ENCODE measurements at regions not wholly inside any gene's neighbourhood (a gene's known extent, or its start where the extent isn't known, plus 50 kb on each side); places are given as distances from the start of the nearest gene placed in this dataset.

- no peak for DNase-seq
Measured at GRCh38 chr10:31081937-31082840, 50.5 kb upstream of the ZNF438 start.

- DNase-seq = peak; percentile 85
Measured at GRCh38 chr10:31083765-31084184, 52.1 kb upstream of the ZNF438 start.

GRCh38 chr10:31087011-31087410 is 55.3 kb upstream of the ZNF438 start:
- DNase-seq = no peak

GRCh38 chr10:31087851-31088250 is 56.2 kb upstream of the ZNF438 start:
- no peak for DNase-seq

DNA sequence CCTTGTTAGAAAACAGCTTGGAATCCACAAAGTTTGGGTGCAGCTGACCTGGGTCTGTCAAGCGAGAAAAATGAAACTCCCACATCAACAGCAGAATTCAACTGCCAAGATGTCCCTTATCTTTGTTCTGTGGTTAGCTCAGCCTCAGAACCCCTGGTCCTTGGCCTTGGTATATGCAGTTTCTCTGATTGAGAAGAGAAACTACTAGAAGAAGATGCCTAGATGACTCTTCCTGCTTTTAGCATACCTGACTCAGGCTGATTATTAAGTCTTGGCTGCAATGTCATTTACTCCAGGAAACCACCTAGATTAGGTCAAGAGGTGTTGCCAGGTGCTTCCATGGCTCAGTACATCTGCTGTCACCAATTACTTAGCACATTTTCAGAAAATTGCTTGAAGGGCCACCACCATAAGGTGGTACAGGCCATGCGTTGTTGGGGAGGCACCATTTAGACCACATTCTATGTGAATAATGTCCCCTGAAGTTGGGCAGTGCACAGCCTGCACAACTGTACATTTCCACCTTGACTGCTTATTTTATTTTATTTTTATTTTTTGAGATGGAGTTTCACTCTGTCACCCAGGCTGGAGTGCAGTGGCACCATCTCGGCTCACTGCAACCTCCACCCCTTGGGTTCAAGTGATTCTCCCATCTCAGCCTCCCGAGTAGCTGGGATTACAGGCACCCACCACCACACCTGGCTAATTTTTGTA is 59.4 kb upstream of the ZNF438 start:
- no peak for DNase-seq

- no peak for DNase-seq
Measured at GRCh38 chr10:31095677-31096560, 64.3 kb upstream of the ZNF438 start.

DNA sequence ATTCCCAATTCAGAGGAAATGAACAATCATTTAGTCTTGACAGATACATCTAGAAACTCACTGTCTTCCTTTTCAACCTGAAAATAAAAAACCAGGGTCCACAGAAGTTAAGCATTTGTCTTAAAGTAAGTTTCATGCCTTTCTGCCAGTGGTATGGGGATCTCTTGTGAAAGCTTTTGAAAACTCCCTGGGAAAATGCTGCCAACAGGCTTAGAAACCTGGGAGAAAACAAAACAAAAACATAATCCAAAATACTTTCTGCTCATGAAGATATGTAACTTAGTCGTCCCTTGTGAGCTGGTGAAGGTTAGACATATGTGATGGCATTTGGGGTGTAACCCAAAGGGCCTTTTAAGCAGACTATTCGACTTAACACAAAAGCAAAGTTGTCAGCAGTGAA is 66.4 kb upstream of the ZNF438 start:
- DNase-seq = no peak

- DNase-seq = no peak
Measured at GRCh38 chr10:31099094-31099493, 67.4 kb upstream of the ZNF438 start.

DNA sequence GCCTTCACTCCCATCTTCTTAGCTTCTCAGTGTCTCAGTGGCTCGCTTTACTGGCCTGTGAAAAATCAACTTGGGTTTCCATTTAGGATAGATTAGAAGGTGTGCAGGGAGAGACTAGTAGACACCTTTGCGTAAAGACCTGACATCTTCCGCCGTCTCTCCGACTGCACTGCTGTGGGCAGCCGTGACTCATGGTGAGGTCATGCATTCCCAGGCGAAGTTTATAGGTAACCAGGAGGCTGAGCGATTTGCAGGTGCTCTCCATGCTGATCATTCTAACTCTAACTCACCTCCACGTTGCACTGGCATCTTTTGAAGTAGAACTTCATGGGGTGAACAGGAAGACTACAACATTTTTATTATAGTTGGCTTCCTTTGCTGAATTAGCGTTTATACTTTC is 68.0 kb upstream of the ZNF438 start:
- no peak for DNase-seq

DNA sequence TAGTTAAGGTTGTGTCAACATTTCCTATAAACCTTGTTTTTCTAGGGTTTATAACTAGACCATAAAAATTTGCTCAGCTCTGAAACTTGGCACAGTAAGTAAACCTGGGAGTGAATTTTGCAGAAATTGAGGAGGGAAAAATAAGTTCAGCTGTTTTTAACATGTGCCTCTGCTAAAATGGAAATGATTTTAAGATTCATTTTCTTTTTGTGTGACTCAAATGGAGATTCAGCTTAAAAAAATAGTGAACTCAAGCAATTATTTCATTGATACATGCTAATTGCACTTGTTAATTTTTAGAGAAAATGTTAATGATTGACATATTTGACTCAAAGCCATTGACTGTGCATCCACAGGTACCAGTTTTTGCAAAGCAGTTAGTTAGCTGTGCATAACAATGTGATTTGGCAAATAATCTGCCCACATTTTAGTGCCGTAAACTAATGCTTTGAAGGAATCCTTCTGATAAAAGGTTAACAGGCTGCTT is 68.5 kb upstream of the ZNF438 start:
- no peak for DNase-seq

- peak; percentile 61 for DNase-seq
Measured at GRCh38 chr10:31100662-31101061, 69.0 kb upstream of the ZNF438 start.

GRCh38 chr10:31101123-31101522 is 69.5 kb upstream of the ZNF438 start:
- DNase-seq = peak; percentile 73

- no peak for DNase-seq
Measured at GRCh38 chr10:31102421-31102820, 70.8 kb upstream of the ZNF438 start.

DNA sequence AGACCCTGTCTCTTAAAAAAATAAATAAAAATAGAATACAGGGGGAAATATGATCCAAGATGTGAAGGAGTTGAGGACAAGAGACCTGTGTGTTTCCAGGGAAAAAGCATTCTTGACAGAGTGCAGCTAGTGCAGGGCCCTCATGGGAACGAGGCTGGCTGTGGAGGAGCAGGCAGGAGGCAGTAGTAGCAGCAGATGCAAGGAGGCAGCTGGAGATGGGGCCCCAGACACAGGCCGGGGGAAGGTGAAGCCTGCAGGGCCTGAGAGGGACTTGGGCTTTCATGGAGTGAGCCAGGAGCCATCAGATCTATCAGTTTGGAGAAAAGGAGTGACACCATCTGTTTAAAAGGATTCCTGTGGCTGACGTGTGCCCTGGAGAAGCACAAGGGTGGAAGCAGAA is 71.4 kb upstream of the ZNF438 start:
- DNase-seq = no peak

GRCh38 chr10:31112961-31113360 is 81.3 kb upstream of the ZNF438 start:
- DNase-seq = no peak

GRCh38 chr10:31116226-31116625 is 84.6 kb upstream of the ZNF438 start:
- no peak for DNase-seq

- no peak for DNase-seq
Measured at GRCh38 chr10:31118556-31118955, 86.9 kb upstream of the ZNF438 start.

GRCh38 chr10:31120392-31120791 is 88.7 kb upstream of the ZNF438 start:
- no peak for DNase-seq

DNA sequence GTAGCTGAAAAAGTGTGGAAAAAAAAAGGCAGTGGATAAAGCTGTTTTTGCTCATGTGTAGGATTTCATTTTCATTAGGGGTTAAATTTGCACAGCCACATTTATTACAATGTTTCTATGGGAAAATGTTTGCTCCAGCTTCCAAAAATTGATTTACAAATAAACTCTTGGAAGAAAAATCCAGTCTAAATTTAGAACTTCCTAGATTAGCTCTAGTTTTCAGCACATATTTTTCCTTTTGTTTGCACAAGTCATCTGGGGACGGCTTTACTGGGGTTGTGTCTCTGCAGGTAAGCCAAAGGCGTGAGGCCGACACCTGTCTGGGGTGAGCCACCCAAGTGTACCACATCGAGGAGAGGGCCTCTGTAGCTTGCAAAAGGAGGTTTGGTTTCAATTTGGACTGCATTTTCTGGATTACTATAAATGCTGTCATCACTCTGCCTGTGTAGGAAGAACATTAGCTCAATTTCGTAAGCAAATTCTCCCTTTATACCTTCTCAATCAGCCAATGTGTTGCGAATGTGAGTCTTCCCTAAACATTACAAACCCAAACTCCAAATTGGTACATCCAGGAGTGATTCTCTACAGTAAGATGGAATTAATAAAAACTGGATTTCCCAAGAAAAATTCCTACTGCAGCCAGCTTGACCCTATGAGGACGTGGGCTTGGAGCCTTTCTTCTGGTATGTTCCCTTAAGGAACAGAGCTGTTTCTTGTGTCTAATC is 89.5 kb upstream of the ZNF438 start:
- no peak for DNase-seq

DNA sequence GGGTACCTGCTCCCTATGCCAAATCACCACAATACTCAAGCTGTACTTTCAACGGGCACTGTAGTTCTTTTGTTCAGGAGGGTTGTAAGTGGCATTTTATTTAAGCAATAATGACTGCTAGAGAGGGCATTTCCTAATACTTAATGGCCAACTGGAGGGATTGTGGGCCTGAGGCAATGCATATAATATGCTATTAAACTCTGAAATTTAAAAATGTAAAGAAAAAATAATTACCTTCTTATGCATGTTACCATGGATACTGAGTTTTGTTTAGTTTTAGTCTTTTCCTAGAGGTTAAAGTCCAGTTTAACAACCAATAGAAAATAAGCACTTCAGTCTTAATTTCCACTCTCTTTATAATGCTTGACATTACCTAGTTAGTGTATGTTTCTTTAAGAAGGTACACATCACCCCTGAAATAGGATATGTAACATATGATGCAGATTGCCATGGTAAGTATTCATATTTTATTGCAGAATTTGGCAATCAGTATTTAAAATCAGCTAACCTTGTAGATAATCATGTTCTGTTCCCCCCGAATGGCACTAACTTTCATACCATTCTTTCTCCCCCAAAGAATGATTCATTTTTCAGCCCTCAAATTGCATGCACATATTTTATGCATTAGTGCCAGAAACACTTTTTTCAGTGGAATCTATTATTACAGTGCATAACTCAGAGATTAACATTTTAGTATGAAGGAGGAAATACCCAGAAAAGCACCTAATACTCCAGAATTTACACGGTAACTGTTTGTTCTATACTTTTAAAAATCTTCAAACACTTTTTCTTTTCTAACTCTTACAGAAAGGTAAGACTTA is 90.3 kb upstream of the ZNF438 start:
- DNase-seq = no peak

GRCh38 chr10:31123946-31124345 is 92.3 kb upstream of the ZNF438 start:
- DNase-seq = no peak

All from activated CD8-positive, alpha-beta memory T cell treated with anti-CD3 and anti-CD28 coated beads for 24 hours (primary cell).